ENCODE measurements at regions not wholly inside any gene's neighbourhood (a gene's known extent, or its start where the extent isn't known, plus 50 kb on each side); places are given as distances from the start of the nearest gene placed in this dataset.

DNA sequence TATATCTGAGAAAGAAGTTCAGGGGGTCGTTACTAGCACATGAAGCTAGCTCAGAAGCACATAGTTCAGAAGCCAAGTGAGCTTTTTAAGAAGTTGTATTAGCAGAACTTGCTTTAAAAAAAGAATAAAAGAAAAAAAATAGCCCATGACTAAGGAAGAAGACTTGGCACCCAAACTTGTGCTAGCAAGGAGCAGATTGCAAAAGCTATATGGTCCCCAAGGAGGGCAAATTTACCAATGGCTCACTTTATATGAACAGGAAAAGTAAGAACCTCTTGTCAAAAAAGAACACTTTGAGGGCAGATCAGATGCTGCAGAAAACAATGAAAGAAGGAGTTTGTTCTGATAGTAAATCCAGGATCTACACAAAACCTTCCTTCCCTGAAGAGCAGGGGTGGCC lies 486.5 kb upstream of the ACVR2A start:
- no peaks in the 10 kb centered on the region for H3K9me3 ChIP-seq (ENCODE audit: control insufficient read depth in 1 of 2, insufficient read depth in 1 of 2, low read depth in 1 of 2, low read length in 2 of 2)
- no peak overlapping the region for H3K4me3 ChIP-seq (replicated peaks in 1 of 2; ENCODE audit: low read depth in 1 of 2, low read length in 2 of 2)
- H3K27me3 ChIP-seq (ENCODE audit: insufficient read depth, low read length), result no peaks in the 10 kb centered on the region
- DNase-seq (ENCODE audit: low read depth, low spot score), result no peak
- no peak overlapping the region for H3K27ac ChIP-seq (ENCODE audit: low read depth, low read length)
- H2AFZ ChIP-seq (ENCODE audit: low read depth, low read length, poor library complexity, severe bottlenecking), result no peak overlapping the region
- TF ChIP-seq JUND (IDR thresholded peaks at IDR 0.05), result no peak
- ChIA-PET CTCF (no interaction called here), POLR2A (no interaction called here), RAD21 (ENCODE audit: low non-redundant PET in 1 of 2, low total read pairs in 2 of 2, uncharacterized antibody in 2 of 2, unreplicated experiment in 2 of 2) (no interaction called here)
- no peak overlapping the region for H3K9ac ChIP-seq (ENCODE audit: low read length)
- intact Hi-C loops (cut with micrococcal nuclease), result no loop called here
- H3K4me1 ChIP-seq (ENCODE audit: control insufficient read depth in 1 of 2, insufficient read depth in 2 of 2, low read length in 2 of 2), result no peaks in the 10 kb centered on the region
- no TSS peak for BruUV-seq (replicated peaks)
- H3K4me2 ChIP-seq (ENCODE audit: low read length), result no peak overlapping the region
- no peaks in the 10 kb centered on the region for H4K20me1 ChIP-seq (ENCODE audit: insufficient read depth)
- no peak for ATAC-seq
- H3K36me3 ChIP-seq (ENCODE audit: control insufficient read depth in 1 of 2, insufficient read depth in 2 of 2, low read length in 2 of 2), result no peaks in the 10 kb centered on the region
- H3K79me2 ChIP-seq (ENCODE audit: insufficient read depth, low read length), result no peaks in the 10 kb centered on the region
- no peaks in the 10 kb centered on the region for H3K9me2 ChIP-seq (ENCODE audit: insufficient read depth)

GRCh38 chr2:147356157-147356556 lies 488.7 kb upstream of the ACVR2A start:
- H3K79me2 ChIP-seq (ENCODE audit: insufficient read depth, low read length), result no peaks in the 10 kb centered on the region
- ChIA-PET POLR2A (interaction anchor here (0.7 kb wide), 1 partner anchor 19 kb away, joined by 3 read pairs; no protein-coding TSS in a partner anchor), RAD21 (ENCODE audit: low non-redundant PET in 1 of 2, low total read pairs in 2 of 2, uncharacterized antibody in 2 of 2, unreplicated experiment in 2 of 2) (no interaction called here), CTCF (no interaction called here)
- H2AFZ ChIP-seq (ENCODE audit: low read depth, low read length, poor library complexity, severe bottlenecking), result no peak overlapping the region
- H3K9ac ChIP-seq (ENCODE audit: low read length), result no peak overlapping the region
- no peak overlapping the region for H3K27ac ChIP-seq (ENCODE audit: low read depth, low read length)
- DNase-seq (ENCODE audit: low read depth, low spot score), result no peak
- H4K20me1 ChIP-seq (ENCODE audit: insufficient read depth), result no peaks in the 10 kb centered on the region
- H3K9me3 ChIP-seq (ENCODE audit: control insufficient read depth in 1 of 2, insufficient read depth in 1 of 2, low read depth in 1 of 2, low read length in 2 of 2), result no peaks in the 10 kb centered on the region
- no peak overlapping the region for H3K4me3 ChIP-seq (replicated peaks in 1 of 2; ENCODE audit: low read depth in 1 of 2, low read length in 2 of 2)
- no peaks in the 10 kb centered on the region for H3K4me1 ChIP-seq (ENCODE audit: control insufficient read depth in 1 of 2, insufficient read depth in 2 of 2, low read length in 2 of 2)
- no peak for ATAC-seq
- H3K36me3 ChIP-seq (ENCODE audit: control insufficient read depth in 1 of 2, insufficient read depth in 2 of 2, low read length in 2 of 2), result no peaks in the 10 kb centered on the region
- no TSS peak for BruUV-seq (replicated peaks)
- no peaks in the 10 kb centered on the region for H3K27me3 ChIP-seq (ENCODE audit: insufficient read depth, low read length)
- intact Hi-C loops (cut with micrococcal nuclease), result no loop called here
- no peak overlapping the region for H3K4me2 ChIP-seq (ENCODE audit: low read length)
- TF ChIP-seq RAD21 (IDR thresholded peaks at IDR 0.05; ENCODE audit: low read depth) (no peak), ATF3 (IDR thresholded peaks at IDR 0.05) (no peak), YY1 (IDR thresholded peaks at IDR 0.05; ENCODE audit: extremely low read depth, insufficient replicate concordance, low read depth, low read length) (no peak), MAX (IDR thresholded peaks at IDR 0.05) (no peak), ZFX (IDR thresholded peaks at IDR 0.05) (no peak), SRF (IDR thresholded peaks at IDR 0.05; ENCODE audit: low read depth) (no peak), CTCF (IDR thresholded peaks at IDR 0.05 in 2 of 3, conservative IDR thresholded peaks at IDR 0.05 in 1 of 3; ENCODE audit: borderline replicate concordance in 1 of 3, insufficient read depth in 1 of 3, low read depth in 2 of 3, low read length in 2 of 3) (no peak), EGR1 (IDR thresholded peaks at IDR 0.05; ENCODE audit: low read depth) (no peak), EZH2phosphoT487 (IDR thresholded peaks at IDR 0.05; ENCODE audit: borderline replicate concordance) (no peak), POLR2A (IDR thresholded peaks at IDR 0.05; ENCODE audit: borderline replicate concordance, extremely low read depth, insufficient read depth, insufficient read length) (no peak), JUND (IDR thresholded peaks at IDR 0.05) (no peak), ELF1 (IDR thresholded peaks at IDR 0.05; ENCODE audit: borderline replicate concordance, low read depth) (no peak), ZNF274 (IDR thresholded peaks at IDR 0.05; ENCODE audit: low read depth, low read length) (no peak), EZH2 (IDR thresholded peaks at IDR 0.05) (no peak), POLR2AphosphoS5 (IDR thresholded peaks at IDR 0.05; ENCODE audit: low read depth, low read length) (no peak), FOSL1 (IDR thresholded peaks at IDR 0.05; ENCODE audit: low read depth) (no peak)
- H3K9me2 ChIP-seq (ENCODE audit: insufficient read depth), result no peaks in the 10 kb centered on the region
